ENCODE measurements at regions not wholly inside any gene's neighbourhood (a gene's known extent, or its start where the extent isn't known, plus 50 kb on each side); places are given as distances from the start of the nearest gene placed in this dataset.

DNA sequence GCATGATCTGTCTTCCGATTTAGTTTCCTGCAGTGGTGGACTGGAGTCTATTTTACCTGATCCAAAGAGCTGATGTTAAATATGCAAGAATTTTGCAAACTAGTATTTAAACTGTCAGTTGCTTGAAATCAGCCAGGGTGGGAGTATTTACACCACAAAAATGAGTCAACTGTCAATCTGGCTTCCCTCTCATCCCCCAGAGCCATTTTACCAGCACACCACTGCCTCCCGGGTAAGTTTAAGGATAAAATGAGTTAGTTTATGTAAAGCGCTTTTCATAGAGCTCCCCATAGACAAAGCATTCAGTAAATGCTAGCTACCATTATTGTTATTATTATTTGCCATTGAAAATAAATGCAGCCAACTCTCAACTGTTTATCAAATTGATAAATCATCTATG lies 106.3 kb upstream of the FRMD6 start:
- no peak overlapping the region for H3K27ac ChIP-seq (ENCODE audit: insufficient read depth, low read length, poor library complexity, severe bottlenecking)

DNA sequence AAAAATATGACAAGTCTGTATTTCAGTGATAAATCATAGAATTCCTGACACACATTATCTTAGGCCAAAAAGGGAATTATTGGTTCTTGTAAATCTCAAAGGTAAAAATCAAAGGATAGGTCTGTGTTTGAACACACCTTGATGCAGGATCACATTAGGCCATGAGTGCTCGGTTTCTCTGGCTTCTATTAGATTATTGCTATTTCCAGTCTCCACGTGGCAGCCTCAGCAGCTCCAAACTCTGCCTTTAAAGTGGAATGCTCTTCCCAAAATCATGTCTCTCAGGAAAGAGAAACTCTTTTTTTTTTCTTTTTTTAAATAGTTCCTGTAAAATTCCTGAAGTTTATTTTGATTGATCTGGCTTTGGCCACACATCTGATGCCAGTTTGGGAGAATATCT lies 105.6 kb upstream of the FRMD6 start:
- no peaks in the 10 kb centered on the region for H3K27me3 ChIP-seq (replicated peaks; ENCODE audit: control insufficient read depth, insufficient read depth, low read length, poor library complexity, severe bottlenecking)
- no peak for DNase-seq
- H3K4me1 ChIP-seq (ENCODE audit: control insufficient read depth, insufficient read depth, low read length, poor library complexity, severe bottlenecking): no peaks in the 10 kb centered on the region
- no peak overlapping the region for H3K27ac ChIP-seq (ENCODE audit: insufficient read depth, low read length, poor library complexity, severe bottlenecking)
- no peak overlapping the region for H3K4me3 ChIP-seq (ENCODE audit: insufficient read depth, low read depth, low read length, poor library complexity, severe bottlenecking)
- no peaks in the 10 kb centered on the region for H3K36me3 ChIP-seq (ENCODE audit: control insufficient read depth, insufficient read depth, low read length)
- H3K9me3 ChIP-seq (ENCODE audit: control insufficient read depth, low read length): no peaks in the 10 kb centered on the region

More for the DNA sequence above, 106.3 kb upstream of the FRMD6 start:
- H3K36me3 ChIP-seq (ENCODE audit: control insufficient read depth, insufficient read depth, low read length): no peaks in the 10 kb centered on the region
- H3K27me3 ChIP-seq (replicated peaks; ENCODE audit: control insufficient read depth, insufficient read depth, low read length, poor library complexity, severe bottlenecking): no peaks in the 10 kb centered on the region
- no peak for DNase-seq
- no peak overlapping the region for H3K4me3 ChIP-seq (ENCODE audit: insufficient read depth, low read depth, low read length, poor library complexity, severe bottlenecking)
- H3K4me1 ChIP-seq (ENCODE audit: control insufficient read depth, insufficient read depth, low read length, poor library complexity, severe bottlenecking): no peaks in the 10 kb centered on the region
- no peaks in the 10 kb centered on the region for H3K9me3 ChIP-seq (ENCODE audit: control insufficient read depth, low read length)

DNA sequence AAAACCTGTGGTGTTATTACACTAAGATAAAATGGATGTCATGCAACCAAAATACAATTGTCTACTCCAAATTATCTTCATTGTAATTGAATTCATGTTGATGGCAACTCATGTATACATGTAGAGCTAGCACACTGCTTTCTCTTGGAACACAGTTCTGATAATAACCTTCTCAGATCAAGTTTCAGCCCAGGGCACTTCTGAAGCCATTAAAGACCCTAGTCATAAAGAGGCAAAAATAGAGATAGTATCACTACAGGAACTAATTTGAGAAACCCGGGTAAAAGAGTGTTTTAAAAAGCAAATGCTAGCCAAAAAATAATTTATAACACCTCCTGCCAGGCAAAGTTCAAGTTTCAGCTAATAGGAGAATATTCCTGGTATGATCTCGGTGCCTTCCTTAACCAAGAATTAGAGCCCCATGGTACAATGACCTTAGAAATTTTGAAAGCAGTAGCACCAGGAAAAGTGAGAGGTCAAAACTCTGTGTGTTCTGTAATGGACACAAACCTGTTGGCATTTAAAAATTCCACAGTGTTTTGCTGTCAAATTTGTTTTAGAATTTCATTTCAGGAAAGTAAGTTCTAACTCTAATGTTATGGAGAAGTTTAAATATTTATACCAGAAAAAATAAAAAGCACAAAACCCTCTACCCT lies 105.0 kb upstream of the FRMD6 start:
- no peak overlapping the region for H3K27ac ChIP-seq (ENCODE audit: insufficient read depth, low read length, poor library complexity, severe bottlenecking)
- H3K9me3 ChIP-seq (ENCODE audit: control insufficient read depth, low read length): no peaks in the 10 kb centered on the region
- no peaks in the 10 kb centered on the region for H3K4me1 ChIP-seq (ENCODE audit: control insufficient read depth, insufficient read depth, low read length, poor library complexity, severe bottlenecking)
- DNase-seq: no peak
- H3K36me3 ChIP-seq (ENCODE audit: control insufficient read depth, insufficient read depth, low read length): no peaks in the 10 kb centered on the region
- H3K27me3 ChIP-seq (replicated peaks; ENCODE audit: control insufficient read depth, insufficient read depth, low read length, poor library complexity, severe bottlenecking): no peaks in the 10 kb centered on the region
- no peak overlapping the region for H3K4me3 ChIP-seq (ENCODE audit: insufficient read depth, low read depth, low read length, poor library complexity, severe bottlenecking)

DNA sequence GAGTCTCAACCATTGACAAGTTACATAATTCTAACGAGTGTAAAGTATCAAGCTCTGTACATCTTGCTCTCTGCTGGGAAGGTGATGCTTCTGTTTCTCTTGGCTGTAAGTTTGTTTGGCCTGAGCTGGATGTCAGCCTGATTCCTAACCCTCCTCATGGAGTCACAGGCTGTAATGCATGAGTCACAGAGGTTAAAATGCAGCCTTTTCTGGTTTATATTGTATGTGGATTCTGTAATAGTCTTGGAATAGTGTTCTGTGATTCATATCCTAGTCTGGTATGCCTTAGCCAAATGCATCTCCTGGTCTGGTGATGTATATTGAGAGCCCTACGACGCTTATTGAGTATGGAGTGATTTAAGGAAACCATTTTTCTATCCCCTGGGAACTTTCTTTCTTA lies 104.5 kb upstream of the FRMD6 start:
- Histone ChIP-seq H3K4me3 (ENCODE audit: insufficient read depth, low read depth, low read length, poor library complexity, severe bottlenecking) (no peak overlapping the region), H3K9me3 (ENCODE audit: control insufficient read depth, low read length) (no peaks in the 10 kb centered on the region), H3K27me3 (replicated peaks; ENCODE audit: control insufficient read depth, insufficient read depth, low read length, poor library complexity, severe bottlenecking) (no peaks in the 10 kb centered on the region), H3K27ac (ENCODE audit: insufficient read depth, low read length, poor library complexity, severe bottlenecking) (no peak overlapping the region), H3K4me1 (ENCODE audit: control insufficient read depth, insufficient read depth, low read length, poor library complexity, severe bottlenecking) (no peaks in the 10 kb centered on the region), H3K36me3 (ENCODE audit: control insufficient read depth, insufficient read depth, low read length) (no peaks in the 10 kb centered on the region)
- DNase-seq: no peak

DNA sequence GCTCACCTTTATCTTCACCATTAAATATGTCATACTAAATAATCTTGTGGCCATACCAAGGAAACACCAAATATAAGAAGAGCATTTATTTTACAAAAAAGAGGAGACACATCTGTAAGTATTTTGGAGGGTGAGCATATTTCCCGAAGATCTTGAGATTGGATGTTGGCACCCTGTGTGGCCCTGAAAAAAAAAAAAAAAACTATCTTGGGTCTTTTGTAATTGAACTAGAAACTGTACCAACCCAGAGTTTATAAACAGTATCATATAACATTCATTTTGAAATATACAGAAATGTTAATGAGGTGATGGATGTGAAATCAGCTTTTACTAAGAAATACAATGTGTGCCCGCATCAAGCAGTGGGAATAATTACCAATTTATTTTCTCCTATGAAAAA lies 104.0 kb upstream of the FRMD6 start:
- Histone ChIP-seq H3K9me3 (ENCODE audit: control insufficient read depth, low read length) (no peaks in the 10 kb centered on the region), H3K27ac (ENCODE audit: insufficient read depth, low read length, poor library complexity, severe bottlenecking) (no peak overlapping the region), H3K4me3 (ENCODE audit: insufficient read depth, low read depth, low read length, poor library complexity, severe bottlenecking) (no peak overlapping the region), H3K27me3 (replicated peaks; ENCODE audit: control insufficient read depth, insufficient read depth, low read length, poor library complexity, severe bottlenecking) (no peaks in the 10 kb centered on the region), H3K4me1 (ENCODE audit: control insufficient read depth, insufficient read depth, low read length, poor library complexity, severe bottlenecking) (no peaks in the 10 kb centered on the region), H3K36me3 (ENCODE audit: control insufficient read depth, insufficient read depth, low read length) (no peaks in the 10 kb centered on the region)
- DNase-seq: no peak

DNA sequence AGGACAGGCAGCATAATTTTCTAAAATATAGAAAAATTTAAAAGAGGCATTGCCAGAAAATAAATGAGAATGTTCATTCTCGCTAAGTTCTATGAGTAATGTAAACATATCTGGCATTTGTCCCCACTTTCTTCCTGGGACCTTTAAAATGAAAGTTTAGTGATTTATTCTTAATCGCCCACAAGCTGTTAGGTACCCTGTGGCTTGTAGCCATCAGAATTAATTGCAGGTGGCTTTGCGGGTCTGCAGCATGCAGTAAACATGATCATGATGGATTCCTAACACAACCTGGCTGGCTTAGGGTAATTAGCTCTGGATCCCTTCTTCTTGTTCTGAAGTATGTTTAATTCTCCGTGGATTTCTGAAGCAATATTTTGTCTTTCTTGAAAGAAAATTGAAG lies 103.5 kb upstream of the FRMD6 start:
- H3K36me3 ChIP-seq (ENCODE audit: control insufficient read depth, insufficient read depth, low read length): no peaks in the 10 kb centered on the region
- H3K27me3 ChIP-seq (replicated peaks; ENCODE audit: control insufficient read depth, insufficient read depth, low read length, poor library complexity, severe bottlenecking): no peaks in the 10 kb centered on the region
- DNase-seq: no peak
- H3K4me3 ChIP-seq (ENCODE audit: insufficient read depth, low read depth, low read length, poor library complexity, severe bottlenecking): no peak overlapping the region
- no peaks in the 10 kb centered on the region for H3K4me1 ChIP-seq (ENCODE audit: control insufficient read depth, insufficient read depth, low read length, poor library complexity, severe bottlenecking)
- H3K9me3 ChIP-seq (ENCODE audit: control insufficient read depth, low read length): no peaks in the 10 kb centered on the region
- no peak overlapping the region for H3K27ac ChIP-seq (ENCODE audit: insufficient read depth, low read length, poor library complexity, severe bottlenecking)

DNA sequence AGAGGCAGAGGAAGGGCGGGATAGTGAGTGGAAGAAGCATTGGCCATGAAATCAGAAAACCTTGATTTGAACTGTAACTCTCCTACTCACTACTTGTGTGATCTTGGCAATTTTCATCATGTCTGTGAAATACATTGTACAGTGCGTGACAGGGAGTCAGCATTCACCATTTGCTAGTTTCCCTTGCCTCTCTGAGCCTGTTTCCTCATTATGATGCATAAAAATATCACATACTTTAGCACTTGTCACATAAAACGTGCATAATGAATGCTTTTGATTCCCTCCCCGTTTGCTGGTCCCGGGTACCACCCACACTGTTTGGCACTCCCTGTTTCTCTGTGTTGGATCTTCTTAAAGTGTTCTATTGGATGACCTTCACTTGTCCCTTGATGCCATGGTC lies 101.1 kb upstream of the FRMD6 start:
- no peak overlapping the region for H3K27ac ChIP-seq (ENCODE audit: insufficient read depth, low read length, poor library complexity, severe bottlenecking)
- no peaks in the 10 kb centered on the region for H3K36me3 ChIP-seq (ENCODE audit: control insufficient read depth, insufficient read depth, low read length)
- H3K27me3 ChIP-seq (replicated peaks; ENCODE audit: control insufficient read depth, insufficient read depth, low read length, poor library complexity, severe bottlenecking): no peaks in the 10 kb centered on the region
- H3K4me3 ChIP-seq (ENCODE audit: insufficient read depth, low read depth, low read length, poor library complexity, severe bottlenecking): no peak overlapping the region
- no peaks in the 10 kb centered on the region for H3K4me1 ChIP-seq (ENCODE audit: control insufficient read depth, insufficient read depth, low read length, poor library complexity, severe bottlenecking)
- DNase-seq: no peak
- no peaks in the 10 kb centered on the region for H3K9me3 ChIP-seq (ENCODE audit: control insufficient read depth, low read length)

DNA sequence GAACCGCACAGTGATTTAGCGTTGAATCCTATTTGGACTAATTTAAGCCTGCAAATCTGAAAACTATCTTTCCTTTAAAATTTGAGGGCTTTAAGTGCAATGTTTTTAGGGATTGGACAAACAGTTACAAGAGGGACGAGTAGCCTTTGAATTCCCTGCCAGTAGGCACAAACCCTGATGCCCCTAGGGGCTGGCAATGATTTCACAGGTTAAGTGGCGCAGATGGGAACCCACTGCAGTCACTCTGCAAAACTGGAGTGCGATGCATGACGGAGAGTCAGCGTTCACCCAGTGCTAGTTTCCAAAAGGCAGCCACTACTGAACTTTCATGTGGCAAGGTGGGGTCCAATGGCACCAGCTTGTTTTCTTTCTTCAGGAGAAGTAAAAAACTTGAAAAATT lies 99.4 kb upstream of the FRMD6 start:
- H3K9me3 ChIP-seq (ENCODE audit: control insufficient read depth, low read length): no peaks in the 10 kb centered on the region
- H3K36me3 ChIP-seq (ENCODE audit: control insufficient read depth, insufficient read depth, low read length): no peaks in the 10 kb centered on the region
- H3K4me1 ChIP-seq (ENCODE audit: control insufficient read depth, insufficient read depth, low read length, poor library complexity, severe bottlenecking): no peaks in the 10 kb centered on the region
- no peak for DNase-seq
- no peak overlapping the region for H3K4me3 ChIP-seq (ENCODE audit: insufficient read depth, low read depth, low read length, poor library complexity, severe bottlenecking)
- H3K27ac ChIP-seq (ENCODE audit: insufficient read depth, low read length, poor library complexity, severe bottlenecking): no peak overlapping the region
- no peaks in the 10 kb centered on the region for H3K27me3 ChIP-seq (replicated peaks; ENCODE audit: control insufficient read depth, insufficient read depth, low read length, poor library complexity, severe bottlenecking)

DNA sequence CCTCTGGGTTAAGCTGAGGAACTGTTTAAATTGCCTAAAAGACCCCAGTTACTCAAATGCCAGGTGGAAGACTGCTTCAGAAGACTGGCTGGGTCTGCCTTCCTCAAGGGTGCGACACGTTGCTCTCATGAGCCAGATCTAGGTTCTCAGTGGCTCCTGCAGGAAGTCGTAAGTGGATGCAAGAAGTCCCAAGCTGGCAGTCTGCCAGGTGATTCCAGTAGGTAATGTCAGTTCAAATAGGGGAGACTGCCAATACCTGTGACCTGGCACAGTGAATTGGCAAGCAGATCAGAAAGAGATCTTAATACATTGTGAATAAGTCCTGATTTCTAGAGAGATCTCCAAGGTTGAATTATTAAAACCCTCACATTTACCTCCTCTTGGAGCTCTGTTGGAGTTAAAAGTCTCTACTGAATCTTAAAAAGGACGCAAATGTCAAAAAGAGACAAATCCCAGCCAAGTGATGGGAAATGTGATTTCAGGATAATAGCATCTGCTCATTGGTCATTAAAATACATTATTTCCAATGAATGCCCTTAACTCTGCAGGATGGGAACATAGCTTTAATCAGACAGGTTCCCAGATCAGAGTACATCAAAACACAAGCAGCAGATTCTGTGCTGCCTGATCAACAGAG lies 98.8 kb upstream of the FRMD6 start:
- Histone ChIP-seq H3K27me3 (replicated peaks; ENCODE audit: control insufficient read depth, insufficient read depth, low read length, poor library complexity, severe bottlenecking) (no peaks in the 10 kb centered on the region), H3K4me1 (ENCODE audit: control insufficient read depth, insufficient read depth, low read length, poor library complexity, severe bottlenecking) (no peaks in the 10 kb centered on the region), H3K4me3 (ENCODE audit: insufficient read depth, low read depth, low read length, poor library complexity, severe bottlenecking) (no peak overlapping the region), H3K27ac (ENCODE audit: insufficient read depth, low read length, poor library complexity, severe bottlenecking) (no peak overlapping the region), H3K9me3 (ENCODE audit: control insufficient read depth, low read length) (no peaks in the 10 kb centered on the region), H3K36me3 (ENCODE audit: control insufficient read depth, insufficient read depth, low read length) (no peaks in the 10 kb centered on the region)
- DNase-seq: no peak

DNA sequence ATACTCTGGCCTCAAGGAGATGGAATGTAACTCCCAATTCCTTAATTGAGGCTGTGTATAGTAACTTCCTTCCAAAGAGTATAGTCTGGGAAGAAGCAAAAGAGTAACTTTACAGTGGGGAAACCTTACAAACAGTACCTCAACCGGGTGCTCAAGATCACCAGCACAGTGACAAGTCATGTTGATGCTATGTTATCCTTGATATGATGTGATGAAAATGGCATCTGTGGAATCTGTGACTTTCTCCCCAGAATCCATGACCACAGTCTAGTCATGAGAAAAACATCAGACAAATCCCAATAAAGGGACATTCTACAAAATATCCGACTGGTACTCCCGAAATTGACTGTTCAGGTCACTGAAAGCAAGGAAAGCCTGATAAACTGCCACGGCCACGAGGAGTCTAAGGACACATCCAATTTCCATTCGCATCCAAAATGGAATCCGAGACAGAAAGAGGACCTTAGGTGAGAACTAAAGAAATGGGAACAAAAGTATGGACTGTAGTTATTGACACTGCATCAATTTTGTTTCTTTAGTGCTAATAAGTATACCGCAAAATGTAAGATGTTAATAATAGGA lies 97.3 kb upstream of the FRMD6 start:
- no peaks in the 10 kb centered on the region for H3K27me3 ChIP-seq (replicated peaks; ENCODE audit: control insufficient read depth, insufficient read depth, low read length, poor library complexity, severe bottlenecking)
- no peak for DNase-seq
- H3K4me3 ChIP-seq (ENCODE audit: insufficient read depth, low read depth, low read length, poor library complexity, severe bottlenecking): no peak overlapping the region
- H3K4me1 ChIP-seq (ENCODE audit: control insufficient read depth, insufficient read depth, low read length, poor library complexity, severe bottlenecking): no peaks in the 10 kb centered on the region
- no peaks in the 10 kb centered on the region for H3K9me3 ChIP-seq (ENCODE audit: control insufficient read depth, low read length)
- no peaks in the 10 kb centered on the region for H3K36me3 ChIP-seq (ENCODE audit: control insufficient read depth, insufficient read depth, low read length)
- H3K27ac ChIP-seq (ENCODE audit: insufficient read depth, low read length, poor library complexity, severe bottlenecking): no peak overlapping the region

All from effector memory CD4-positive, alpha-beta T cell (primary cell).